GM23338 (cell line): ENCODE measurements at regions not wholly inside any gene's neighbourhood (a gene's known extent, or its start where the extent isn't known, plus 50 kb on each side); places are given as distances from the start of the nearest gene placed in this dataset.

ENCODE experiments used
- ATAC-seq: fragments of 200-7000 bp; cut with Tn5 transposase; 3 replicates; pipeline ENCODE4 v1.9.1; 2020
- DNase-seq: peaks from one replicate; pipeline ENCODE4 v3.0.0-alpha.2; 2015; ENCODE audit warnings: low spot score
- H2AFZ ChIP-seq: fragments of 200-600 bp; sonication (generic); 2 replicates; pipeline ENCODE4 v1.8.0; 2016; ENCODE audit warnings: antibody characterized with exemption, mild to moderate bottlenecking, moderate library complexity
- H3F3A ChIP-seq: fragments of 200-600 bp; sonication (generic); replicated peaks from 2 replicates; pipeline ENCODE4 v1.8.0; 2017; ENCODE audit warnings: antibody characterized with exemption, mixed run types, low read depth
- H3K27ac ChIP-seq: fragments of 200-600 bp; sonication (generic); 2 replicates; pipeline ENCODE4 v1.6.1; 2016; ENCODE audit warnings: low read depth
- H3K27me3 ChIP-seq: fragments of 200-600 bp; sonication (generic); 2 replicates; pipeline ENCODE4 v1.8.0; 2016; ENCODE audit warnings: mild to moderate bottlenecking, mixed run types, moderate library complexity; ENCODE audit not compliant: insufficient read depth
- H3K36me3 ChIP-seq: fragments of 200-600 bp; sonication (generic); 2 replicates; pipeline ENCODE4 v1.8.0; 2016; ENCODE audit warnings: mild to moderate bottlenecking; ENCODE audit not compliant: insufficient read depth
- H3K4me1 ChIP-seq: fragments of 200-600 bp; sonication (generic); 2 replicates; pipeline ENCODE4 v1.8.0; 2016; ENCODE audit warnings: mild to moderate bottlenecking, moderate library complexity; ENCODE audit not compliant: insufficient read depth
- H3K4me2 ChIP-seq: fragments of 200-600 bp; sonication (generic); 2 replicates; pipeline ENCODE4 v1.7.1; 2017; ENCODE audit warnings: mixed run types
- H3K4me3 ChIP-seq: fragments of 200-600 bp; sonication (generic); 2 replicates; pipeline ENCODE4 v1.6.1; 2016; ENCODE audit warnings: mixed run types
- H3K79me2 ChIP-seq: fragments of 200-600 bp; sonication (generic); replicated peaks from 2 replicates; pipeline ENCODE4 v1.8.0; 2017; ENCODE audit warnings: mild to moderate bottlenecking; ENCODE audit not compliant: insufficient read depth
- H3K9me2 ChIP-seq: fragments of 200-600 bp; sonication (generic); 2 replicates; pipeline ENCODE4 v1.8.0; 2017; ENCODE audit not compliant: insufficient read depth
- H4K20me1 ChIP-seq: fragments of 200-600 bp; sonication (generic); replicated peaks from 2 replicates; pipeline ENCODE4 v1.8.0; 2017; ENCODE audit warnings: mild to moderate bottlenecking; ENCODE audit not compliant: insufficient read depth
- H3K27ac Mint-ChIP-seq: 2 replicates; pipeline ENCODE4 v1.8.0; 2020; ENCODE audit warnings: inconsistent platforms, mild to moderate bottlenecking, moderate library complexity, mixed read lengths
- H3K27me3 Mint-ChIP-seq: 3 replicates; pipeline ENCODE4 v1.8.0; 2022; ENCODE audit warnings: low read depth, mild to moderate bottlenecking, moderate library complexity, mixed read lengths, inconsistent platforms; ENCODE audit not compliant: insufficient read depth, poor library complexity
- H3K36me3 Mint-ChIP-seq: 3 replicates; pipeline ENCODE4 v1.8.0; 2021; ENCODE audit warnings: low read depth, mild to moderate bottlenecking, inconsistent platforms, moderate library complexity, mixed read lengths
- H3K4me1 Mint-ChIP-seq: 3 replicates; pipeline ENCODE4 v1.8.0; 2020; ENCODE audit warnings: mild to moderate bottlenecking, inconsistent platforms, mixed read lengths
- H3K4me3 Mint-ChIP-seq: 3 replicates; pipeline ENCODE4 v1.8.0; 2021; ENCODE audit warnings: moderate library complexity, mild to moderate bottlenecking, inconsistent platforms, mixed read lengths
- H3K9me3 Mint-ChIP-seq: 3 replicates; pipeline ENCODE4 v1.8.0; 2020; ENCODE audit warnings: moderate library complexity, mild to moderate bottlenecking, inconsistent platforms, mixed read lengths
- CREB1 ChIP-seq: fragments of 250-450 bp; sonication (Bioruptor Pico); IDR thresholded peaks from 2 replicates; pipeline ENCODE4 v1.5.0; 2020; ENCODE audit warnings: low read depth, mild to moderate bottlenecking, moderate library complexity
- CTCF ChIP-seq, 2 experiments: fragments of 200-600 bp in 1 of 2; sonication (generic) in 1 of 2; conservative IDR thresholded peaks; 2 replicates each; pipeline versions ENCODE4 v1.5.1 to v1.6.1; 2016 to 2017; ENCODE audit warnings: antibody characterized with exemption in 2 of 2, low read depth in 2 of 2, mild to moderate bottlenecking in 2 of 2, moderate library complexity in 1 of 2
- EZH2 ChIP-seq: fragments of 200-600 bp; sonication (generic); IDR thresholded peaks from one replicate; pipeline ENCODE4 v1.8.0; 2017; ENCODE audit warnings: antibody characterized with exemption, mild to moderate bottlenecking, low read depth; ENCODE audit not compliant: unreplicated experiment
- EZH2phosphoT487 ChIP-seq: fragments of 200-600 bp; sonication (generic); IDR thresholded peaks from one replicate; pipeline ENCODE4 v1.8.1; 2018; ENCODE audit warnings: antibody characterized with exemption; ENCODE audit not compliant: unreplicated experiment
- JUNB ChIP-seq: IDR thresholded peaks from one replicate; pipeline ENCODE4 v1.6.1; 2016; ENCODE audit warnings: antibody characterized with exemption; ENCODE audit not compliant: unreplicated experiment
- NANOG ChIP-seq: IDR thresholded peaks from 2 replicates; pipeline ENCODE4 v1.6.1; 2016; ENCODE audit warnings: antibody characterized with exemption, borderline replicate concordance
- POLR2AphosphoS5 ChIP-seq: IDR thresholded peaks from 2 replicates; pipeline ENCODE4 v1.6.1; 2016; ENCODE audit warnings: antibody characterized with exemption, low read depth
- REST ChIP-seq: IDR thresholded peaks from one replicate; pipeline ENCODE4 v1.6.1; 2018; ENCODE audit warnings: antibody characterized with exemption; ENCODE audit not compliant: unreplicated experiment
- STAT1 ChIP-seq: IDR thresholded peaks from one replicate; pipeline ENCODE4 v1.6.1; 2016; ENCODE audit warnings: antibody characterized with exemption; ENCODE audit not compliant: unreplicated experiment
- ZNF114 ChIP-seq: fragments of 250-450 bp; sonication (Bioruptor Pico); IDR thresholded peaks from 2 replicates; pipeline ENCODE4 v1.5.0; 2020; ENCODE audit warnings: mild to moderate bottlenecking, moderate library complexity
- ZNF331 ChIP-seq: fragments of 250-450 bp; sonication (Bioruptor Pico); IDR thresholded peaks from 2 replicates; pipeline ENCODE4 v1.5.0; 2020; ENCODE audit warnings: low read depth, mild to moderate bottlenecking, moderate library complexity
- TF ChIP-seq, protein P1 (sequence below): IDR thresholded peaks from 2 replicates; pipeline ENCODE4 v1.6.1; 2016; ENCODE audit warnings: antibody characterized with exemption
- TF ChIP-seq, protein P2 (sequence below): fragments of 250-450 bp; sonication (Bioruptor Pico); IDR thresholded peaks from 2 replicates; pipeline ENCODE4 v1.5.0; 2020; ENCODE audit warnings: mild to moderate bottlenecking, moderate library complexity

GRCh38 chr2:129180124-129180716 lies 799.2 kb upstream of the RAB6C start:
- no peak for ATAC-seq
- H3K27ac Mint-ChIP-seq: no peak overlapping the region
- TF ChIP-seq CREB1 (CRISPR knock-in tag) (no peak), CTCF (conservative IDR thresholded peaks at IDR 0.05; ENCODE audit: low read depth in 2 of 2) (no peak), JUNB (no peak), EZH2 (no peak), POLR2AphosphoS5 (no peak), NANOG (no peak), REST (no peak), ZNF331 (CRISPR knock-in tag) (no peak), ZNF114 (CRISPR knock-in tag) (no peak), EZH2phosphoT487 (no peak), STAT1 (no peak)
- TF ChIP-seq, protein P1, sequence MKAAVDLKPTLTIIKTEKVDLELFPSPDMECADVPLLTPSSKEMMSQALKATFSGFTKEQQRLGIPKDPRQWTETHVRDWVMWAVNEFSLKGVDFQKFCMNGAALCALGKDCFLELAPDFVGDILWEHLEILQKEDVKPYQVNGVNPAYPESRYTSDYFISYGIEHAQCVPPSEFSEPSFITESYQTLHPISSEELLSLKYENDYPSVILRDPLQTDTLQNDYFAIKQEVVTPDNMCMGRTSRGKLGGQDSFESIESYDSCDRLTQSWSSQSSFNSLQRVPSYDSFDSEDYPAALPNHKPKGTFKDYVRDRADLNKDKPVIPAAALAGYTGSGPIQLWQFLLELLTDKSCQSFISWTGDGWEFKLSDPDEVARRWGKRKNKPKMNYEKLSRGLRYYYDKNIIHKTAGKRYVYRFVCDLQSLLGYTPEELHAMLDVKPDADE: no peak
- TF ChIP-seq, protein P2, sequence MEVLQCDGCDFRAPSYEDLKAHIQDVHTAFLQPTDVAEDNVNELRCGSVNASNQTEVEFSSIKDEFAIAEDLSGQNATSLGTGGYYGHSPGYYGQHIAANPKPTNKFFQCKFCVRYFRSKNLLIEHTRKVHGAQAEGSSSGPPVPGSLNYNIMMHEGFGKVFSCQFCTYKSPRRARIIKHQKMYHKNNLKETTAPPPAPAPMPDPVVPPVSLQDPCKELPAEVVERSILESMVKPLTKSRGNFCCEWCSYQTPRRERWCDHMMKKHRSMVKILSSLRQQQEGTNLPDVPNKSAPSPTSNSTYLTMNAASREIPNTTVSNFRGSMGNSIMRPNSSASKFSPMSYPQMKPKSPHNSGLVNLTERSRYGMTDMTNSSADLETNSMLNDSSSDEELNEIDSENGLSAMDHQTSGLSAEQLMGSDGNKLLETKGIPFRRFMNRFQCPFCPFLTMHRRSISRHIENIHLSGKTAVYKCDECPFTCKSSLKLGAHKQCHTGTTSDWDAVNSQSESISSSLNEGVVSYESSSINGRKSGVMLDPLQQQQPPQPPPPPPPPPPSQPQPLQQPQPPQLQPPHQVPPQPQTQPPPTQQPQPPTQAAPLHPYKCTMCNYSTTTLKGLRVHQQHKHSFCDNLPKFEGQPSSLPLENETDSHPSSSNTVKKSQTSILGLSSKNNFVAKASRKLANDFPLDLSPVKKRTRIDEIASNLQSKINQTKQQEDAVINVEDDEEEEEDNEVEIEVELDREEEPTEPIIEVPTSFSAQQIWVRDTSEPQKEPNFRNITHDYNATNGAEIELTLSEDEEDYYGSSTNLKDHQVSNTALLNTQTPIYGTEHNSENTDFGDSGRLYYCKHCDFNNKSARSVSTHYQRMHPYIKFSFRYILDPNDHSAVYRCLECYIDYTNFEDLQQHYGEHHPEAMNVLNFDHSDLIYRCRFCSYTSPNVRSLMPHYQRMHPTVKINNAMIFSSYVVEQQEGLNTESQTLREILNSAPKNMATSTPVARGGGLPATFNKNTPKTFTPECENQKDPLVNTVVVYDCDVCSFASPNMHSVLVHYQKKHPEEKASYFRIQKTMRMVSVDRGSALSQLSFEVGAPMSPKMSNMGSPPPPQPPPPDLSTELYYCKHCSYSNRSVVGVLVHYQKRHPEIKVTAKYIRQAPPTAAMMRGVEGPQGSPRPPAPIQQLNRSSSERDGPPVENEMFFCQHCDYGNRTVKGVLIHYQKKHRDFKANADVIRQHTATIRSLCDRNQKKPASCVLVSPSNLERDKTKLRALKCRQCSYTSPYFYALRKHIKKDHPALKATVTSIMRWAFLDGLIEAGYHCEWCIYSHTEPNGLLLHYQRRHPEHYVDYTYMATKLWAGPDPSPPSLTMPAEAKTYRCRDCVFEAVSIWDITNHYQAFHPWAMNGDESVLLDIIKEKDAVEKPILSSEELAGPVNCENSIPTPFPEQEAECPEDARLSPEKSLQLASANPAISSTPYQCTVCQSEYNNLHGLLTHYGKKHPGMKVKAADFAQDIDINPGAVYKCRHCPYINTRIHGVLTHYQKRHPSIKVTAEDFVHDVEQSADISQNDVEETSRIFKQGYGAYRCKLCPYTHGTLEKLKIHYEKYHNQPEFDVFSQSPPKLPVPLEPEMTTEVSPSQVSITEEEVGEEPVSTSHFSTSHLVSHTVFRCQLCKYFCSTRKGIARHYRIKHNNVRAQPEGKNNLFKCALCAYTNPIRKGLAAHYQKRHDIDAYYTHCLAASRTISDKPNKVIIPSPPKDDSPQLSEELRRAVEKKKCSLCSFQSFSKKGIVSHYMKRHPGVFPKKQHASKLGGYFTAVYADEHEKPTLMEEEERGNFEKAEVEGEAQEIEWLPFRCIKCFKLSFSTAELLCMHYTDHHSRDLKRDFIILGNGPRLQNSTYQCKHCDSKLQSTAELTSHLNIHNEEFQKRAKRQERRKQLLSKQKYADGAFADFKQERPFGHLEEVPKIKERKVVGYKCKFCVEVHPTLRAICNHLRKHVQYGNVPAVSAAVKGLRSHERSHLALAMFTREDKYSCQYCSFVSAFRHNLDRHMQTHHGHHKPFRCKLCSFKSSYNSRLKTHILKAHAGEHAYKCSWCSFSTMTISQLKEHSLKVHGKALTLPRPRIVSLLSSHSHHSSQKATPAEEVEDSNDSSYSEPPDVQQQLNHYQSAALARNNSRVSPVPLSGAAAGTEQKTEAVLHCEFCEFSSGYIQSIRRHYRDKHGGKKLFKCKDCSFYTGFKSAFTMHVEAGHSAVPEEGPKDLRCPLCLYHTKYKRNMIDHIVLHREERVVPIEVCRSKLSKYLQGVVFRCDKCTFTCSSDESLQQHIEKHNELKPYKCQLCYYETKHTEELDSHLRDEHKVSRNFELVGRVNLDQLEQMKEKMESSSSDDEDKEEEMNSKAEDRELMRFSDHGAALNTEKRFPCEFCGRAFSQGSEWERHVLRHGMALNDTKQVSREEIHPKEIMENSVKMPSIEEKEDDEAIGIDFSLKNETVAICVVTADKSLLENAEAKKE: no peak
- Histone ChIP-seq H3K36me3 (no peaks in the 10 kb centered on the region), H3K79me2 (no peaks in the 10 kb centered on the region), H4K20me1 (no peaks in the 10 kb centered on the region), H3K27me3 (no peaks in the 10 kb centered on the region), H3K4me3 (no peak overlapping the region), H3K4me1 (no peaks in the 10 kb centered on the region), H3F3A (no peaks in the 10 kb centered on the region), H3K27ac (no peak overlapping the region), H3K9me2 (no peaks in the 10 kb centered on the region; the same call in 1 of the 2 replicates), H3K4me2 (no peak overlapping the region), H2AFZ (no peak overlapping the region)
- no peaks in the 10 kb centered on the region for H3K9me3 Mint-ChIP-seq
- H3K4me3 Mint-ChIP-seq: no peak overlapping the region
- H3K36me3 Mint-ChIP-seq: no peaks in the 10 kb centered on the region; the same call in 2 of the 3 replicates
- DNase-seq: no peak
- H3K4me1 Mint-ChIP-seq: no peaks in the 10 kb centered on the region; the same call in 2 of the 3 replicates
- peaks cover 4% of the 10 kb centered on the region for H3K27me3 Mint-ChIP-seq
